Body of pancreas (tissue), 4 donors: ENCODE measurements at regions not wholly inside any gene's neighbourhood (a gene's known extent, or its start where the extent isn't known, plus 50 kb on each side); places are given as distances from the start of the nearest gene placed in this dataset.

Experiments
- ATAC-seq: fragments of 150-250 bp; one replicate; pipeline ENCODE4 v1.9.1; 2016
- DNase-seq, 4 donors: peaks; one replicate each; pipeline ENCODE4 v3.0.0-alpha.2; 2019
- H3K27ac ChIP-seq, 4 donors: fragments of 200-600 bp; sonication (generic); 1 replicate in 3 of 4; 2 replicates in 1 of 4; pipeline versions ENCODE4 v1.5.1 to v1.6.1; 2016 to 2019; ENCODE audit warnings: mild to moderate bottlenecking in 1 of 4, mixed read lengths in 1 of 4, moderate library complexity in 1 of 4
- H3K27me3 ChIP-seq, 2 donors: fragments of 200-600 bp; sonication (generic); one replicate each; pipeline ENCODE4 v1.6.0; 2016; ENCODE audit warnings: mild to moderate bottlenecking in 1 of 2
- H3K36me3 ChIP-seq, 2 donors: fragments of 200-600 bp; sonication (generic); replicated peaks in 1 of 2; 2 replicates each; pipeline ENCODE4 v1.5.1; 2016; ENCODE audit warnings: low read depth in 2 of 2; ENCODE audit not compliant: insufficient read depth in 1 of 2
- H3K4me1 ChIP-seq: fragments of 200-600 bp; sonication (generic); one replicate; pipeline ENCODE4 v1.6.0; 2016
- H3K4me3 ChIP-seq, 2 donors: fragments of 200-600 bp; sonication (generic); 1 replicate in 1 of 2; 2 replicates in 1 of 2; pipeline ENCODE4 v1.5.1; 2016 to 2019
- H3K9me3 ChIP-seq, 3 donors: fragments of 200-600 bp; sonication (generic); 1 replicate in 2 of 3; 2 replicates in 1 of 3; pipeline ENCODE4 v1.5.1; 2016
- POLR2A ChIP-seq, 3 donors: fragments of 450-650 bp; IDR thresholded peaks; one replicate each; pipeline ENCODE4 v1.6.1; 2016; ENCODE audit warnings: antibody characterized with exemption in 3 of 3, mild to moderate bottlenecking in 2 of 3
- WGBS, 2 donors: methylation state at CpG; one replicate each; pipeline ENCODE4 v1.1.5; 2017; 5-methylcytosine and 5-hydroxymethylcytosine counted together
- intact Hi-C: fragments of 100-400 bp; cut with DNase I; formaldehyde crosslinking; loops from one replicate; pipeline ENCODE4 v1.15.1; 2023
- TF ChIP-seq, protein P1 (sequence below), 7 experiments: fragments of 450-650 bp in 4 of 7; fragments of 200-600 bp in 3 of 7; sonication (generic) in 3 of 7; IDR thresholded peaks; one replicate each; pipeline ENCODE4 v1.5.1; 2016 to 2019; ENCODE audit warnings: antibody characterized with exemption in 7 of 7

- no peaks in the 10 kb centered on the region for H3K4me1 ChIP-seq
- no peak overlapping the region for H3K27ac ChIP-seq
- DNase-seq, result no peak
- no peak for ATAC-seq
- H3K9me3 ChIP-seq, result no peaks in the 10 kb centered on the region
- no peaks in the 10 kb centered on the region for H3K27me3 ChIP-seq
- H3K4me3 ChIP-seq, result no peak overlapping the region
- H3K36me3 ChIP-seq, result no peaks in the 10 kb centered on the region
- intact Hi-C loops, result no loop called here
- TF ChIP-seq, protein P1, sequence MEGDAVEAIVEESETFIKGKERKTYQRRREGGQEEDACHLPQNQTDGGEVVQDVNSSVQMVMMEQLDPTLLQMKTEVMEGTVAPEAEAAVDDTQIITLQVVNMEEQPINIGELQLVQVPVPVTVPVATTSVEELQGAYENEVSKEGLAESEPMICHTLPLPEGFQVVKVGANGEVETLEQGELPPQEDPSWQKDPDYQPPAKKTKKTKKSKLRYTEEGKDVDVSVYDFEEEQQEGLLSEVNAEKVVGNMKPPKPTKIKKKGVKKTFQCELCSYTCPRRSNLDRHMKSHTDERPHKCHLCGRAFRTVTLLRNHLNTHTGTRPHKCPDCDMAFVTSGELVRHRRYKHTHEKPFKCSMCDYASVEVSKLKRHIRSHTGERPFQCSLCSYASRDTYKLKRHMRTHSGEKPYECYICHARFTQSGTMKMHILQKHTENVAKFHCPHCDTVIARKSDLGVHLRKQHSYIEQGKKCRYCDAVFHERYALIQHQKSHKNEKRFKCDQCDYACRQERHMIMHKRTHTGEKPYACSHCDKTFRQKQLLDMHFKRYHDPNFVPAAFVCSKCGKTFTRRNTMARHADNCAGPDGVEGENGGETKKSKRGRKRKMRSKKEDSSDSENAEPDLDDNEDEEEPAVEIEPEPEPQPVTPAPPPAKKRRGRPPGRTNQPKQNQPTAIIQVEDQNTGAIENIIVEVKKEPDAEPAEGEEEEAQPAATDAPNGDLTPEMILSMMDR (IDR thresholded peaks at IDR 0.05), result no peak
- TF ChIP-seq POLR2A (IDR thresholded peaks at IDR 0.05), result no peak
These were observed 182.3 kb downstream of the RASSF9 start for GRCh38 chr12:85653731-85654455.

DNA sequence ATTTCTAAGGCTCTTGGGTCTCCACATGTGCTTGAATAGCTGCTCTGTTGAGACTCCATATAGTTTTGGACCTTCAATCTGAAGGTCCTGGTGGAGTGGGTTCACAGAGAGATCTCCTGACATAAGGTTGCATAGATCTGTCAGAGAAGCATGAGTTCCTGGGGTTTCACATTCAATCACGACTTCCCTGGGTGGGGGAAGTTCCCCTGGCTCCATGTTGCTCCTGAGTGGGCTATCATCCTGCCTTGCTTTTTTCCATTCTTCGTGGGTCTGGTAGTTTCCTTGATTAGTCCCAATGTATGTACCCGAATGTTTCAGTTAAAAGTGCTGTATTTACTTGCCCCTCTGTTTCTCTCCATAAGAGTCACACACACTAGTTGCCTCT is 181.8 kb downstream of the RASSF9 start:
- no peaks in the 10 kb centered on the region for H3K9me3 ChIP-seq
- ATAC-seq, result no peak
- intact Hi-C loops, result no loop called here
- 89 to 91% methylated on average over 3 of the region's 3 CpGs for WGBS, 2 donors
- no peaks in the 10 kb centered on the region for H3K36me3 ChIP-seq
- no peak for TF ChIP-seq POLR2A (IDR thresholded peaks at IDR 0.05)
- TF ChIP-seq, protein P1 (IDR thresholded peaks at IDR 0.05), result no peak
- no peaks in the 10 kb centered on the region for H3K4me1 ChIP-seq
- DNase-seq, result no peak
- H3K27me3 ChIP-seq, result no peaks in the 10 kb centered on the region
- H3K27ac ChIP-seq, result no peak overlapping the region
- H3K4me3 ChIP-seq, result no peak overlapping the region

GRCh38 chr12:85656561-85656960 is 179.6 kb downstream of the RASSF9 start:
- TF ChIP-seq, protein P1 (IDR thresholded peaks at IDR 0.05), result no peak
- TF ChIP-seq POLR2A (IDR thresholded peaks at IDR 0.05), result no peak
- H3K4me1 ChIP-seq, result no peaks in the 10 kb centered on the region
- no peaks in the 10 kb centered on the region for H3K27me3 ChIP-seq
- ATAC-seq, result no peak
- no peak overlapping the region for H3K4me3 ChIP-seq
- no peak overlapping the region for H3K27ac ChIP-seq
- no peaks in the 10 kb centered on the region for H3K36me3 ChIP-seq
- intact Hi-C loops, result no loop called here
- H3K9me3 ChIP-seq, result no peaks in the 10 kb centered on the region
- WGBS, 2 donors, result 94% methylated on average over 2 of the region's 2 CpGs
- DNase-seq, result no peak

GRCh38 chr12:85657251-85657650 is 179.0 kb downstream of the RASSF9 start:
- DNase-seq, result no peak

More at GRCh38 chr12:85657251-85657650, 179.0 kb downstream of the RASSF9 start:
- H3K4me1 ChIP-seq, result no peaks in the 10 kb centered on the region
- intact Hi-C loops, result no loop called here
- H3K4me3 ChIP-seq, result no peak overlapping the region
- TF ChIP-seq POLR2A (IDR thresholded peaks at IDR 0.05), result no peak
- TF ChIP-seq, protein P1 (IDR thresholded peaks at IDR 0.05), result no peak
- H3K9me3 ChIP-seq, result no peaks in the 10 kb centered on the region
- WGBS, 2 donors, result 79 to 88% methylated on average over 2 of the region's 2 CpGs
- no peaks in the 10 kb centered on the region for H3K36me3 ChIP-seq
- no peaks in the 10 kb centered on the region for H3K27me3 ChIP-seq
- H3K27ac ChIP-seq, result no peak overlapping the region
- ATAC-seq, result no peak
